Astrocyte of the spinal cord (primary cell): ENCODE measurements at regions not wholly inside any gene's neighbourhood (a gene's known extent, or its start where the extent isn't known, plus 50 kb on each side); places are given as distances from the start of the nearest gene placed in this dataset.
"Not testable (repeated sequence)": the region's sequence is repeated elsewhere in the genome, so short reads cannot be mapped to it uniquely, and the experiment has no call there.

Experiments
- DNase-seq: peaks from one replicate; pipeline ENCODE4 v3.0.0; 2011; ENCODE audit warnings: low read depth, low spot score
- H3K4me3 ChIP-seq: 2 replicates; pipeline ENCODE4 v1.5.1; 2011; ENCODE audit warnings: low read depth, mild to moderate bottlenecking, low read length, moderate library complexity
- in situ Hi-C: cut with HindIII; loops from 2 replicates; pipeline ENCODE4 v1.10.0; 2017; ENCODE audit warnings: low sequenced_read_pairs
- TF ChIP-seq, protein P1 (sequence below): IDR thresholded peaks from 2 replicates; pipeline ENCODE4 v1.5.1; 2012; ENCODE audit warnings: low read depth, mild to moderate bottlenecking, low read length, inconsistent platforms

DNA sequence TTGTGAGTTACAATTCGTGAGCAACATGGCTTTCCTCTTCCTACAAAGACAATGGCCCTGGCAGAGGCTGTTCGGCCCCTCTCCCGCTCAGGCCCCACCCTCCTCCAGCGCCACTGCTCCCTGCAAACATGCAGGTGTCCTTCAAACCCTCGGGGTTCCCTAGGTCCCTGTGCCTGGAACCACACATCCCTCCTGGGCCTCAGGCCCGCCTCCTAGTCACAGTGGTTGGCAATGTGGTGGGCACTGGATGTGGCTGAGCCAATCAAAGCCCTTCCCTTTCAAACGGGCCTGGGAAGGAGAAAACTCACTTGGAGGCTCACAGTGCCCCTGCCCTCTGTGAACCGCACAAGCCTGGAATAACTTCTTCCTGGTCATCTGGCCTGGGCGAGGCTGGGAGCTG, 147.2 kb downstream of the TFAP2C start:
- in situ Hi-C loops, result no loop called here
- DNase-seq, result no peak
- no peak overlapping the region for H3K4me3 ChIP-seq
- TF ChIP-seq, protein P1, sequence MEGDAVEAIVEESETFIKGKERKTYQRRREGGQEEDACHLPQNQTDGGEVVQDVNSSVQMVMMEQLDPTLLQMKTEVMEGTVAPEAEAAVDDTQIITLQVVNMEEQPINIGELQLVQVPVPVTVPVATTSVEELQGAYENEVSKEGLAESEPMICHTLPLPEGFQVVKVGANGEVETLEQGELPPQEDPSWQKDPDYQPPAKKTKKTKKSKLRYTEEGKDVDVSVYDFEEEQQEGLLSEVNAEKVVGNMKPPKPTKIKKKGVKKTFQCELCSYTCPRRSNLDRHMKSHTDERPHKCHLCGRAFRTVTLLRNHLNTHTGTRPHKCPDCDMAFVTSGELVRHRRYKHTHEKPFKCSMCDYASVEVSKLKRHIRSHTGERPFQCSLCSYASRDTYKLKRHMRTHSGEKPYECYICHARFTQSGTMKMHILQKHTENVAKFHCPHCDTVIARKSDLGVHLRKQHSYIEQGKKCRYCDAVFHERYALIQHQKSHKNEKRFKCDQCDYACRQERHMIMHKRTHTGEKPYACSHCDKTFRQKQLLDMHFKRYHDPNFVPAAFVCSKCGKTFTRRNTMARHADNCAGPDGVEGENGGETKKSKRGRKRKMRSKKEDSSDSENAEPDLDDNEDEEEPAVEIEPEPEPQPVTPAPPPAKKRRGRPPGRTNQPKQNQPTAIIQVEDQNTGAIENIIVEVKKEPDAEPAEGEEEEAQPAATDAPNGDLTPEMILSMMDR, result no peak

DNA sequence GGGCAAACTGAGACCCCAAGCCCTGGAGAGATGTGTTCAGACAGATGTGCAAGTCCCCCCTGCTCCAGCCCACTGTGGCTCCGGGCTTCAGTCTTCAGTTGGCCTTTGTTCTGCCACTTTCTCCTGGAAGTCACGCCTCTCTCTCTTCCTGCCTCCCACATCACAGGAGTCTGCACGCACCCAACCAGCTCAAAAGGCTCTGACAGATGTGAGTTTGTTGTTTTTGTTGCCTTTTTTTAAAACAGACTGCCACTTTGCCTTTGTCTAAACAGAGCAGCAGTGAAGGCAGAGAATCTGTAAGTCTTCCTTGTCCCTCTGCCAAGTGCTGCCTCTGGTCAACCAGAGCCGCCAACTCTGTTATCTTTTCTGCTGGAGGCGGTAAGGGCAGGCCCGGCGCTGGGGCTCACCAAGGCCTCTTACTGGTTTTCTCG, 149.7 kb downstream of the TFAP2C start:
- H3K4me3 ChIP-seq, result no peak overlapping the region
- TF ChIP-seq, protein P1, result no peak
- DNase-seq, result peak; percentile 51
- in situ Hi-C loops, result no loop called here

DNA sequence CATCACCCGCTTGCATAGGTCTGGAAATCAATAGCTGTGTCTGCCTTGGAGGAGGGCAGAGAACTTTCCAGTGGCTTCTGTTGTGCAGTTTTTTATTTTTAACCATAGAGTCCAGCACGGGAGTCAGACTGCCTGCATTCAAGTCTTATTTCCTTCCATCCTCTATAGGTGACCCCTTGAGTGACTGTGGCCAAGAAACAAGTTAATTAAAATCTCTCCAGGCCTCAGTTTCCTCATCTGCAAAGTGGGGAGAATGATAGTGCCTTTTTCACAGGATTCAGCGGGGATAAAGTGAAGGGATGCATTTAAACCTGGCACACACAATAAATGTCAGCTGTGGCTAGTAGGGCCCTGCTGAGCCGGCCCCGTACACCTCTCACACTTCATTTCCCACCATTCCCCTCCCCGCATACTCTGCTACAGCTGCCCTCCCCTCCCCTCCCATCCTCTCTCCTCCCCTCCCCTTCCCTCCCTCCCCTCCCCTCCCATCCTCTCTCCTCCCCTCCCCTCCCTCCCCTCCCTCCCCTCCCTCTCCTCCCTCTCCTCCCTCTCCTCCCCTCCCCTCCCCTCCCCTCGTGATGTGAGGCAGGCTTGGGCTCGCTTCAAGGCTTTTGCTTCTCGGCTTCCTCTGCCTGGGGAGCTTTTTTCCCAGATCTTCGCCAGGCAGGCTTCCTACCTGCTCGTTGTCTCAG, 150.5 kb downstream of the TFAP2C start:
- DNase-seq, result no peak
- in situ Hi-C loops, result no loop called here
- TF ChIP-seq, protein P1, result no peak
- no peak overlapping the region for H3K4me3 ChIP-seq

DNA sequence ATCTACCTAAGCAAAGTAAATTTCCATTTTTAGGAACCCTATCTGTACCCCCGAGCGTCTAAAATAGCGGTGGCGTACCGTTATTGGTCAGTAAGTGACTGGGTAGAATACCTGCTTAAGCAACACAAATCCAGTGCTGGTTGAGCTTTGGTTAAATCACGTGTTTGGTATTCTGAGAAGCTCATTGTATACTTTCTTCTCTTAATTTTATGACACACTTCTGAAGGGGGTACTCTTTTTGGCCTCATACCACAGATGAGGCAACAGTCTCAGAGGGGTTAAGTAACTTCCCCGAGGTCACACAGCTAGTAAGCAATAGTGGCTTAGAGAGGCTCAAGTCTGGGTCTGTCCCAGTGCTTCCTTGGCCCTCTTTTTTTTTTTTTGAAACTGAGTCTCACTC, 151.2 kb downstream of the TFAP2C start:
- no peak for DNase-seq
- H3K4me3 ChIP-seq, result no peak overlapping the region
- in situ Hi-C loops, result no loop called here
- TF ChIP-seq, protein P1, result no peak

DNA sequence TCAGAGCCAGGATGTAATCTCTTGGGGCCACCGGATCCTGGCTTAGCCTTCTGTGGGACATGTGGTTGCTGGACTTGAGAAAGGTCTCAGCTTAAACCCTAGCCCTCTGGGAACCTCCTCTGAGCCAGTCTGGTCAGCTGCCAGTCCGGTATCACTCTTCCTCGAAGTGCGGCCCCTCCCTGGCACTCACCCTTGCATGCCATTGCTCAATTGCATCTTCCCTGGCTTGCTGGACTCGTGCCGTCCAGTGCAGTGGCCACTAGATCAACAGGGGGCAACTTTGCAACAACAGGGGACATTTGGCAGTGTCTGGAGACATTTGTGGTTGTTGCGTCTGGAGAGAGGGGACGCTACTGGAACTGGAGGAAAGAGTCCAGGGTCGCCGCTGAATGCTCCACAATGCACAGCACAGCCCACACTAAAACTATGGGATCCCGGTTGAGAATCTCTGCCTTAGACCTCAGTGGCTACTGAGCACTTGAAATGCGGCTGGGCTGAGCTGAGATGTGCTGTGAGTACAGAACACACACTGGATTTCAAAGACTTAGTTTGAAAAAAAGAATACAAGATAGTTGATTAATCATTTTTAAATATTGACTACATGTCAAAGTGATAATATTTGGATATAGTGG, 152.1 kb downstream of the TFAP2C start:
- in situ Hi-C loops, result no loop called here
- no peak overlapping the region for H3K4me3 ChIP-seq
- peak; percentile 12 for DNase-seq
- TF ChIP-seq, protein P1, result no peak

DNA sequence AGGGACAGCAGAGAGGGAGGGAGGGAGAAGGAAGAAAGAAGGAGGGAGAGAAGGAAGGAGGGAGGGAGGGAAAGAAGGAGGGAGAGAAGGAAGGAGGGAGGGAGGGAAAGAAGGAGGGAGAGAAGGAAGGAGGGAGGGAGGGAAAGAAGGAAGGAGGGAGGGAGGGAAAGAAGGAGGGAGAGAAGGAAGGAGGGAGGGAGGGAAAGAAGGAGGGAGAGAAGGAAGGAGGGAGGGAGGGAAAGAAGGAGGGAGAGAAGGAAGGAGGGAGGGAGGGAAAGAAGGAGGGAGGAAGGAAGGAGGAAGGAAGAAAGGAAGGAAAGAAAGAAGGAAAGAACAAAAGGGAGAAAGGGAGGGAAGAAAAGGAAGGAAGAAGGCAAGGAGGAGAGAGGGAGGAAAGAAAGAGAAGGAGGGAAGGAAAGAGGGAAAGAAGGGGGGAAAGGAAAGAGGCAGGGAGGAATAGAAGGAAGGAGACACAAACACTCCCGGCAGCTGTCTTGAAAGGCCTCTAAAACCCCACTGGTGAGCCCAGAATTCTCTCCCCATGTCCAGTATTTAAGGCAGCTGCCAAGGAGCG, 153.0 kb downstream of the TFAP2C start:
- DNase-seq, in situ Hi-C loops, H3K4me3 ChIP-seq: not testable (repeated sequence)

DNA sequence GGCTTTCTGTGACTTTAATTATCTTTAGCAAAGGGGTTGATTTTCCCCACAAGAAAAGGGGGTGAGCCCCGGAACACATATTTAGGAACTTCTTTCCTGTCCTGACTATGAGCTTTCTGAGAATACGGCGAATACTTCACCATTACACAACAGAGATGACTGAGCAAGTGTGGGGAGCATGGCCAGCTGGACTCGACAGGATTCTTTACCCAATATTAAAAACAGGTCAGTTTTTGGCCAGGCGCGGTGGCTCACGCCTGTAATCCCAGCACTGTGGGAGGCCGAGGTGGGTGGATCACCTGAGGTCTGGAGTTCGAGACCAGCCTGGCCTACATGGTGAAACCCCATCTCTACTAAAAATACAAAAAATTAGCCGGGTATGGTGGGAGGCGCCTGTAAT, 153.7 kb downstream of the TFAP2C start:
- in situ Hi-C loops, result not testable (repeated sequence)

More for the DNA sequence above, 153.7 kb downstream of the TFAP2C start:
- DNase-seq, H3K4me3 ChIP-seq: not testable (repeated sequence)
